ENCODE measurements at regions not wholly inside any gene's neighbourhood (a gene's known extent, or its start where the extent isn't known, plus 50 kb on each side); places are given as distances from the start of the nearest gene placed in this dataset.

GRCh38 chr13:71949441-71949840 lies 82.4 kb upstream of the DACH1 start:
- H3K27me3 ChIP-seq (ENCODE audit: low read length) = no peaks in the 10 kb centered on the region
- no TSS peak for BruUV-seq (replicated peaks)
- ATAC-seq = no peak

GRCh38 chr13:71939186-71939585 lies 72.2 kb upstream of the DACH1 start:
- Histone ChIP-seq H3K9me3 (ENCODE audit: low read length) (no peaks in the 10 kb centered on the region), H3K4me3 (ENCODE audit: low read length) (no peak overlapping the region), H3K9me2 (replicated peaks; ENCODE audit: low read length) (no peaks in the 10 kb centered on the region), H3K79me2 (ENCODE audit: low read length) (no peaks in the 10 kb centered on the region), H3K4me2 (ENCODE audit: low read length) (no peak overlapping the region), H3K36me3 (ENCODE audit: low read depth, low read length) (no peaks in the 10 kb centered on the region), H3K9ac (ENCODE audit: low read length) (no peak overlapping the region), H4K20me1 (ENCODE audit: low read length) (no peaks in the 10 kb centered on the region), H3K27me3 (ENCODE audit: low read length) (no peaks in the 10 kb centered on the region), H3F3A (ENCODE audit: low read length, unreplicated experiment) (no peaks in the 10 kb centered on the region), H3K4me1 (ENCODE audit: insufficient read depth, low read length) (no peaks in the 10 kb centered on the region), H2AFZ (ENCODE audit: low read length) (no peak overlapping the region), H3K27ac (ENCODE audit: low read length) (no peak overlapping the region)
- DNase-seq = no peak
- no TSS peak for BruUV-seq (replicated peaks)
- TF ChIP-seq EZH2phosphoT487 (IDR thresholded peaks at IDR 0.05; ENCODE audit: borderline replicate concordance, low read length) = no peak
- no peak for TF ChIP-seq CTCF (conservative IDR thresholded peaks at IDR 0.05; ENCODE audit: low read depth, low read length)
- no peak for TF ChIP-seq EZH2 (IDR thresholded peaks at IDR 0.05; ENCODE audit: low read length, unreplicated experiment)
- ChIA-PET CTCF (no interaction called here), POLR2A (ENCODE audit: unreplicated experiment) (no interaction called here)
- intact Hi-C loops (cut with micrococcal nuclease) = no loop called here
- no peak for ATAC-seq

More at GRCh38 chr13:71949441-71949840, 82.4 kb upstream of the DACH1 start:
- Histone ChIP-seq H3K4me2 (ENCODE audit: low read length) (no peak overlapping the region), H3K9me3 (ENCODE audit: low read length) (no peaks in the 10 kb centered on the region), H3K9ac (ENCODE audit: low read length) (no peak overlapping the region), H3K4me1 (ENCODE audit: insufficient read depth, low read length) (no peaks in the 10 kb centered on the region), H4K20me1 (ENCODE audit: low read length) (no peaks in the 10 kb centered on the region), H3K36me3 (ENCODE audit: low read depth, low read length) (no peaks in the 10 kb centered on the region), H2AFZ (ENCODE audit: low read length) (no peak overlapping the region), H3K9me2 (replicated peaks; ENCODE audit: low read length) (no peaks in the 10 kb centered on the region), H3K4me3 (ENCODE audit: low read length) (no peak overlapping the region), H3F3A (ENCODE audit: low read length, unreplicated experiment) (no peaks in the 10 kb centered on the region), H3K27ac (ENCODE audit: low read length) (no peak overlapping the region), H3K79me2 (ENCODE audit: low read length) (no peaks in the 10 kb centered on the region)
- TF ChIP-seq CTCF (conservative IDR thresholded peaks at IDR 0.05; ENCODE audit: low read depth, low read length) = no peak
- no peak for TF ChIP-seq EZH2 (IDR thresholded peaks at IDR 0.05; ENCODE audit: low read length, unreplicated experiment)
- TF ChIP-seq EZH2phosphoT487 (IDR thresholded peaks at IDR 0.05; ENCODE audit: borderline replicate concordance, low read length) = no peak
- intact Hi-C loops (cut with micrococcal nuclease) = no loop called here
- ChIA-PET CTCF (no interaction called here), POLR2A (ENCODE audit: unreplicated experiment) (no interaction called here)
- DNase-seq = no peak

GRCh38 chr13:71935166-71935840 lies 68.3 kb upstream of the DACH1 start:
- H3K9me3 ChIP-seq (ENCODE audit: low read length) = no peaks in the 10 kb centered on the region
- no peak overlapping the region for H3K4me2 ChIP-seq (ENCODE audit: low read length)
- intact Hi-C loops (cut with micrococcal nuclease) = no loop called here
- no peaks in the 10 kb centered on the region for H3F3A ChIP-seq (ENCODE audit: low read length, unreplicated experiment)
- H3K79me2 ChIP-seq (ENCODE audit: low read length) = no peaks in the 10 kb centered on the region
- ChIA-PET POLR2A (ENCODE audit: unreplicated experiment) (no interaction called here), CTCF (no interaction called here)
- H3K27ac ChIP-seq (ENCODE audit: low read length) = no peak overlapping the region
- H3K27me3 ChIP-seq (ENCODE audit: low read length) = no peaks in the 10 kb centered on the region
- DNase-seq (no peak), ATAC-seq (no peak)
- BruUV-seq (replicated peaks) = no TSS peak
- no peak overlapping the region for H3K9ac ChIP-seq (ENCODE audit: low read length)
- no peaks in the 10 kb centered on the region for H3K9me2 ChIP-seq (replicated peaks; ENCODE audit: low read length)
- TF ChIP-seq EZH2 (IDR thresholded peaks at IDR 0.05; ENCODE audit: low read length, unreplicated experiment) (no peak), EZH2phosphoT487 (IDR thresholded peaks at IDR 0.05; ENCODE audit: borderline replicate concordance, low read length) (no peak), CTCF (conservative IDR thresholded peaks at IDR 0.05; ENCODE audit: low read depth, low read length) (no peak)
- no peak overlapping the region for H3K4me3 ChIP-seq (ENCODE audit: low read length)
- H2AFZ ChIP-seq (ENCODE audit: low read length) = no peak overlapping the region
- no peaks in the 10 kb centered on the region for H3K36me3 ChIP-seq (ENCODE audit: low read depth, low read length)
- H4K20me1 ChIP-seq (ENCODE audit: low read length) = no peaks in the 10 kb centered on the region
- no peaks in the 10 kb centered on the region for H3K4me1 ChIP-seq (ENCODE audit: insufficient read depth, low read length)
